ENCODE measurements at regions not wholly inside any gene's neighbourhood (a gene's known extent, or its start where the extent isn't known, plus 50 kb on each side); places are given as distances from the start of the nearest gene placed in this dataset.
A peak's percentile ranks its signal among the peaks of the same experiment; 100 is the strongest.

DNA sequence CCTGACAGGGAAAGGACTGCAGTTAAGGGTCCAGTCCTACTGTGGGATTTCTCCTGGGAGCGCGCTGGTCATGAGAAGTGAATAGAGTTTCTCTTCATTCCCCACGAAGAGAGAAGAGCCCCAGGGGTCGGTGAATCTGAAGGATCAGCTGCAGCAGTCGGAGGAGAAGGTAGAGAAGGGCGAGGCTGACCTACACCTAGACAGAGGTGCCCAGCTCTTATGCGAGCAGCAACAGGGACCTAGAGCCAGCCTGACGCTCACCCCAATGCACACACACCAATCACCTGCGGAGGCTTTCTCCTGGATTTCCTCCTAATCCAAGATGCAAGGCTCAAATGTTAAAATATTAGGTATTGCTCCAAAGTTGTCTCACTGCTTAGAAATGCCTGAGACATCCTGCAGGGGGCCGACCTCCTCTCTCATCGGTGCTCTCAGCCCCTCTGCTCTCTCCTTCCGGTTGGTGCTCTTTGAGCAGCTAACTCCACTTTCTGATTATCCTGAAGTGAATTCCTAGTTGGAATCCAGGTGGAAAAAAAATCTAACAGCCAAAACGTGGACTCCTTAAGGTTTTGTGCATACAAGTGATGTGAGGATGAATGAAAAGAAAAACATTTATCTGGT is 176.4 kb downstream of the AHR start:
- DNase-seq, result peak in 1 of 10 donors; percentile 38
- intact Hi-C loops (cut with DNase I), result no loop called here

DNA sequence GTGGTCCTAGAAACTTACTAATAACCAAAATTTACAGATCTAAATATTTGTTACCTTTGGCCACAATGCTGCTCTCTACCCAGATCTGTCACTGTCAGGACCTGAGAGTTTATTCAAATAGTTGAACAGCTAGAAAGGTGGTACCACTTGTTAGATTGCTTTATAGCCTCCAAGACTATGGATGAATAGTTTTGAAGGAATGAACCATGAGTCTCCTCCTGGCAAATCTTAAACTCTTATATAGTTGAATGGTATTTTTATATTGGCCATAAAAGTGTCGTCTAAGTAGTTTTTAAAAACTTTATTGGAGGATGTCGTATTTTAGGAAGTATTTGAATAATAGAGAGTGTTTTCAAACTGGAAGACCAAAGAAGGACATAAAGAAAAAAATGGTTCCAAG is 178.7 kb downstream of the AHR start:
- no peak for DNase-seq

DNA sequence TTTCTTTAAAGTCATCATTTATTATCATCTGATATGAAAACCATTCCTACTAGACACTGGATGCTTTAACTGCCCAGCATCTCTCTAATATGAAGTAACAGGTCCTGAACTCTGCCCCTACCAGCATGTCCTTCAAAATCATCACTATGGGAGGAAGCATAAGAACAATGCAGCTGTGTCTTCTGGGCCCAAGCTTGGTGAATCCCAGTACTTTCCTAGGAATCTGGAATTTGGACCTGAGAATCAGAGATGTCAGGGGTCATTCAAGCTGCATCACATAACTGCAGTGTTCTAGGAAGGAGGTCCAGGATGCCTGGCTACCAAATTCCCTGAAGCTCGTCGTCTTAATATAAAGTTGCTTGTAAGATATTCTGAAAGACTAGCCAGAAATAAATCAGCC is 182.7 kb downstream of the AHR start:
- intact Hi-C loops (cut with DNase I), result no loop called here
- DNase-seq, result no peak

More for the DNA sequence above, 178.7 kb downstream of the AHR start:
- intact Hi-C loops (cut with DNase I), result no loop called here

DNA sequence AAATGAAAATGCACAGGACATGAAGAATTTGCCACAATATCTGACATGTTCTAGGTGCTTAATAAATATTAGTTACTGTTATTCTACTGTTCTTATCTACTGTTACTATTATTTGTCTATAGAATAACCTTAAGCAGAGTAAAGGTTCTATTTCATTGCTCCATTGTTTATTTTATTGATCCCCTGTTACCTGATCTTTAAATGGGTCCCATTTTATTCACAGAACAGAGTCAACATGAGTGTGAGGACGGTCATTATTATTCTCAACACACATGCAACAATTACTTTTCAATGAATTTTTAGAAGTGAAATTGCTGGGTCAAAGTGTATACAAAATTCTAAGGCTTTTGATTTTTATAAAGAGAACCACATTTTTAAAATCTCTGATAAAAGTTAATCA is 186.9 kb downstream of the AHR start:
- no peak for DNase-seq
- intact Hi-C loops (cut with DNase I), result no loop called here

DNA sequence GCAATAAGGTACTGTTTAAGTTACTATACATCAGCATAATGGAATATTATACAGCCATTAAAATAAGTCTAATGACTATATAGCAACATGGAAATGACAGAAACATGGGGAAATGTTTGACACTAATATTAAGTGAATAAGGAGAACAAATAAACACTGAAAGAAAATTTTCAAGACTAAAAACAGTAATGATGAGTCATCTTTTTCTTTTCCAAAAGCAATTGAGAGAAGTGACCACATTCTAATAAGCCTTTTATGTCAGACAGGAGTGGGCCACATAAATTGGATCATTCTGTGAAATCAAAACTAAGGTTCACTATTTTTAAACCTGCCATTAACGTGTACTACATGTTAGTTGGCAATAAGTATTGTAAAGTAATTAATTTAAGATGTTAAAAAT is 187.5 kb downstream of the AHR start:
- intact Hi-C loops (cut with DNase I), result no loop called here
- DNase-seq, result no peak

DNA sequence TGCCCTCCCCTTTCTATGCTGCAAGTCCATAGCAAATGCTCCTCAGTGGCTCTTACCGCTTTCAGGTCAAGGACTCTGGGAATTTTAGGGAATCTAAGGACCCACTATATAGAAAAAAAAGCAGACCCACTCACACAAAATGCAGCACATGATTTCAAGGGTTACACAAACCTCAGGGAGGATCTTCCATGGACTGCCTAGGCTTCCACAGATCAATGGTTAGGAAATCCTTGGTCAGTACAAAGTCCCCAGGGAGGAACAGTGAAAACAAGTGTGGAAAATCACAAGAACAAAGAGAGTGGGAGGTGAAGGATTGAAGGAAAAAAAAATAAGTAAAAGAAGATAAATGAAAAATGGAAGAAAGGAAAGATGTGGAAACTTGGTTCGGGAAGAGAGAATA is 188.4 kb downstream of the AHR start:
- intact Hi-C loops (cut with DNase I), result no loop called here
- DNase-seq, result no peak

DNA sequence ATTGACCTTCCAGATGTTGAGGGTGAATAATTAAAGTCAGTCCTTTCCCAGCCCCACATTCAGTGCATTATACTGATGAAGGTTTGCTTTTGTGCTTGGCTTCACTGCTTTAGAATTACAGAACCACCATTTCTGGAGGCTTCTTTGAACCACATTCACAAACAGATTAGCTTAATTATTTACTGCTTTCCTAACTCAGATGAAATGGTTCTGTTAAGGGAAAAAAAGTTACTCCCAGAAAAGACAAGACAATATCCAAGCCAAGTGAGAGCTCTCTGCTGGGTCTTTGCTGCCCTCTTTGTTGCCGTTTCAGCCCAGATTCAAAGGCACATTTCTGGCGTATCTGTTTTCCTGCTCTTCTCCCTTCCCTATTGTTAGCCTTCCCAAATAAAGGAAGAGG is 188.9 kb downstream of the AHR start:
- intact Hi-C loops (cut with DNase I), result no loop called here
- DNase-seq, result no peak

DNA sequence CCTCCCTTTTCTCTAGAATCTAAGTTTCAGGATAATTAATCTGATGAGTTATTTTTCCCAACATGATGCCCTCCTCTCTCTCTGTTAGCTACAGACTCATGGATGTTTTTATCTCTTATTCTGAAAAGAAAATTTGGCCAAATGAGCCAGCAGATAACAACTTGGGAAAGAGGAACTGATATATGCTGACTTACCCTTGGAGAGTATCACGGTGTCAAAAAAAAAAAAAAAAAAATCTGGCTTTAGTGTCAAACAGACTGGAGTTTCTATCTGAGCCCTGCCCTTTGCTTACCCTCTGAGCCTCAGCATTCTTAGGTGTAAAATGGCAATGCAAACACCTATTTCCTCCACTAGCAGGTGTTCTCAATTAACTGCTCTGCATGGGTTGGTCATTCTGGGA is 190.4 kb downstream of the AHR start:
- intact Hi-C loops (cut with DNase I), result no loop called here
- DNase-seq, result no peak

DNA sequence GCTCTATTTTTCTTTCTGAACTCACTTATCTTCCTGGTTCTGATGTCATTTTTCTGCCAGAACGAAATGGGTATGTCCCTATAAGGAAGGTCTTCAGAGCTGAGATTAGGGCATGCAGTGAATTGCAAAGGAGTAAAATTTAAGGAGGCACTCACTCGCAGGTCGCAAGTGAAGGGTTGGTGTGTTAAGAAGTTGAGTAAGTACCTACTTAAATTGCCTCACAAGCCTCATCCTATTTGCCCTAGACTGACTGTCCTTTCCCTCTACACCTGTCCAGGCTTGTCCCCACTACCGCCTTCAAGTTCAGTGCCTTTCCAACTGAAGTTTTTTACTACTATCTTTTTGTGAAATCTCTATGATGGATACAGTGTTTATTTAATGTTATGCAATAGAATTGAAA is 191.5 kb downstream of the AHR start:
- intact Hi-C loops (cut with DNase I), result no loop called here
- DNase-seq, result no peak

DNA sequence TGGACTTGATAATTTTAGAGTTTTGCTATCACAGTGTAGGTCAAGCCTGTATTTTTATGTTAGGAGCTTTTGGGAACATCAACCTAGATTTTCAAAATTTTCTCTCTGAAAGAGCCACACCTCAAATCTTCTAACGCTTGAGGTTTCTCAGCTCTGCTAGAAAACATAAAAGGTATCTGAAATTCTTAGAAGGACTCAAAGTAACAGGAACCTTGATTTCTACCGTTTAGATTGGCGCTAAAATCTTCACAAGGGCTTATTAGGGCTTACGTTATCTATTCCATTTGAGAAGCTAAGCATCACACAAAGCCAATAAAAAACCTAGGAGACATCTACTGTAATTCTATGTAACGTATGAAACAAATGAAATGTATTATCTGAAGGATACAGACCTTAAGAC is 192.4 kb downstream of the AHR start:
- DNase-seq, result no peak
- intact Hi-C loops (cut with DNase I), result no loop called here

DNA sequence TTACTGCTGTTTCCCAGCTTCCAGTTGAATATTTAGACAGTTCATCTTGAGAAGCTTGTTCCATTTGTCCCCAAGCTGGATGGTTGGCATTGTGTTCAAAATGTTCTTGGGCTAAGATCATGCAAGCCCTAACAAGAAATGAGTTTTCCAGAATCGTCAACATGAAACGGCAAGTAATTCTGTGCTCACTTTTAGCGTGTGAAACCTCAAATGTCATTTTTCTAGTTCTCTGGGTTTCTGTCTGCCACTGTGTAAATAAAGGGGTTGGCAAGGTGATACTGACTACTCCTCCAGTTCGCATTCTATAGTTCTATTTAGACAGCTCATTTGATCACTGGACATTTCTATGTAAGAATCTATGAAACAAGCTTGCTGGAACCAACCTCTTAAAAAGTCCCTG is 194.0 kb downstream of the AHR start:
- intact Hi-C loops (cut with DNase I), result no loop called here
- DNase-seq, result no peak

DNA sequence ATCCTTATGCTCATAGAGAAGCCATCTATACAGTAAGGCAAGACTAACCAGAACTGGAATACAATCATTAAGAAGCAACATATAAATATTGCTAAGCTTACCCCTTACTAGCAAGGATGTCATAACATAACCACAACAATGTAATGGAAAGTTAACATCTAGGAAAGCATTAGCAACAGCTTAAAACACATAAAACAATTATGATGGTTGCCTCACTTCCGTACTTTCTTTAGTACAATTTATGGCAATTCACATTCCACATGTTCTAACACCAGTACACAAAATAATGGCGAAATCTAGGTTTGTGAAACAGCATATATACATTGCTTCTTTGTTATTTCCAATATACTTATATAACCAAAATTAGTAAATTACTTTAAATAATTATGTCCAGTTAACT is 195.0 kb downstream of the AHR start:
- intact Hi-C loops (cut with DNase I), result no loop called here
- no peak for DNase-seq

DNA sequence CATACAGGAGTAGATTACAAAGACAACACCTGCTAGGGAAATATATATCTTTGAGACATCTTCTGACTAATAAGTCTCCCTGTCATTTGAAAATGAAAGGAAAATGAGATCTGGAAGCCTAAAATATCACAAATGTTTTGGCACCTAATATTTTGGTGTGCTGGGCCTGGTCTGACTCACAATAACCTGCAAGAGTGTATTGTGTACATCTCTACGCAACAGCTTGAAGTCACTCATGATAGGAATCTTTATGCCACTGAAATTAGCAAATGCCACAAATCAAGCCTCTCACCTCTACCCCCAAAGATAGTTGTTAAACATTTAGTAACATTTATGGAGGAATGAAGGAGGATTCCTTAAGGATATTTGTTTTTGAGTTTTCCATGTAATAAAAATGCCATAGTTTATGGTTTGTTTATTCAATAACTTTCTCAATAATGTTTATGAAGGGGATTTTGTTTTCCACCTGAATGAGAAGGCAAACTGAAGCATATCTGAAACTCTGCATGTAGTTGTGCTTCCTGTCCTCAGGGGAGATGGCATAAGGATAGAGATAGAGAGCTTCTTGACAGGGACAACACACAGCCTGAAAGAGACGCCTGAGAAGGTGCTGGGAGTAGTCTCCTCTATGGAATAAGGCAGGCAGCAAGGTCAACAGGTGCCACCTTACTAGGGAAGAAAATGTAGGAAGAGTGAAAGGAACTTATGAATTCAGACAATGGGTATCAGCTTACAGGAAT is 197.4 kb downstream of the AHR start:
- DNase-seq, result no peak
- intact Hi-C loops (cut with DNase I), result no loop called here

DNA sequence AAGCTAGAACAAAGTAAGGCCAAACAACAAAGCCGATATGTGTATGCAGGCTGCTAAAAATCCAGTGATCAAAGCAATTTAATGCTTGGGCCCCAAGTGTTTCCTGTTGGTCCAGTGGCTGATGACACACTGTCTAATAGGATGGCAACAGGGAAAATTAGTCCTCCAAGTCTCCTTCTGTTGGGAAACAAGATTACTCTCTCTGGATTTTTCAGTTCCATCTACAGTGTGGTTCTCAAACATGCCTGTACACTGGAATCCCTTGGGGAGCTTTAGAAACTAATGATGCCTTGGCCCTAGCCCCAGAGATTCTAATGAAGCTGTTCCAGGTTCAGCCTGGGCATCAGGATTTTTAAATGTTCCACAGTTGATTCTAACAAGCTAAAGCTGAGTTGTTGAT is 198.7 kb downstream of the AHR start:
- intact Hi-C loops (cut with DNase I), result no loop called here
- DNase-seq, result no peak

DNA sequence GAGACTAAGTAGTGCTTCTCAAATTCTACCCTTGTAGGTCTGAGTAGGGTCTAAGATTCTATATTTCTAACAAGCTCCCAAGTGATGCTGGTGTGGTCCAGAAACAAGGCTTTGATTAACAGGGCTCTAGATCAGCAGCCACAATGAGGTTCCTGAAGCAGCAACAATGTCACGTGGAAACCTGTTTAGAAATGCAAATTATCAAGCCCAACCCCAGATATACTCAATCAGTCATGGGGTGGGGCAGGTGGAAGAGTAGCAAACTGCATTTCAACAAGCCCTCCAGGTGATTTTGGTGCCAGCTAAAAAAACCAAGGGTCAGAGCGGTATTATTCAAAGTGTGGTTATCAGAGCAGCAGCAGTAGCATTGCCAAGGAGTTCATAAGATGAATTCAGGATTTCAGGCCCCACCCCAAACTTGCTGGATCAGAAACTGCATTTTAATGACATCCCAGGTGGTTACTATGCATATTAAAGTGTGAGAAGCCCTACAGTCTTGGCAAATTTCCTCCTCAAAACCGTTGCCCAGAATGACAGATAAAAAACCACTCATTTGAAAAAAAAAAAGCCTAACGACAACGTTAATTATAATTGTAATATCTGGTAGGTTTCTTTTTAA is 199.2 kb downstream of the AHR start:
- intact Hi-C loops (cut with DNase I), result no loop called here
- DNase-seq, result no peak

DNA sequence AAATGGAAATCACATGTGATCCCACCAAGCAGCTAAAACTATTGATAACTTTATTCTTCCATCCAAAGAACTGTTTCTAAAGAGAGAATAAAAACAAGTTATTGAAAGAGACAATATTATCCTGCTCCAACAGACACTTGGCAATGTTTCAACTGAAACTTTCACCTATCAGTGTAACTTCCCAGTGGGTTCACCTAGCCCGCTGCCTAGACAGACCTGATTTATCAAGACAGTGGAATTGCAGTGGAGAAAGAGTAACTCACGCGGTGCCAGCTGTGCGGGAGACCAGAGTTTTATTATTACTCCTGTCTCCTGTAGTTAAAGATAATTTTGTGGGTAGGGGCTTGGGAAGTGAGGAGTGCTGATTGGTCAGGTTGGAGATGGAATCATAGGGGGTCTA is 199.8 kb downstream of the AHR start:
- intact Hi-C loops (cut with DNase I), result no loop called here
- no peak for DNase-seq

DNA sequence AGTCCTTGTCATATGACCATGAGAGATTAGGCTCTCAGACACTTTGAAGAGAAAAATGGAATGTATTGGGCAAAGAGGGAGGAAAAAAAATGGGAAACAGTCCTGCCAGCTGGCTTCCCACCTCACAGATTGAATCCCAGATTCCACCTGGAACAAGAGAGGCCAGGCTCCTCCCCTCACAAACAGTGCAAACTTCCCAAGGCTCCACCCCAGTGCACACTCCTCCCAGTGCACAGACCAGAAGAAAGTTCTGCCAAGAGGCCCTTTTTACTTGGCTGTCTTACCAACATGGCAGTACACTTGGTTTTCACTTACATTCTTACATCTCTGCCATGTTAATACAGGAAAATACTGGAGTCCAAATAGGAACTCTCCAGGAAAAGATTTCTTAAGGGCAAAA is 202.3 kb downstream of the AHR start:
- peak in 1 of 10 donors; percentile 54 for DNase-seq
- intact Hi-C loops (cut with DNase I), result no loop called here

DNA sequence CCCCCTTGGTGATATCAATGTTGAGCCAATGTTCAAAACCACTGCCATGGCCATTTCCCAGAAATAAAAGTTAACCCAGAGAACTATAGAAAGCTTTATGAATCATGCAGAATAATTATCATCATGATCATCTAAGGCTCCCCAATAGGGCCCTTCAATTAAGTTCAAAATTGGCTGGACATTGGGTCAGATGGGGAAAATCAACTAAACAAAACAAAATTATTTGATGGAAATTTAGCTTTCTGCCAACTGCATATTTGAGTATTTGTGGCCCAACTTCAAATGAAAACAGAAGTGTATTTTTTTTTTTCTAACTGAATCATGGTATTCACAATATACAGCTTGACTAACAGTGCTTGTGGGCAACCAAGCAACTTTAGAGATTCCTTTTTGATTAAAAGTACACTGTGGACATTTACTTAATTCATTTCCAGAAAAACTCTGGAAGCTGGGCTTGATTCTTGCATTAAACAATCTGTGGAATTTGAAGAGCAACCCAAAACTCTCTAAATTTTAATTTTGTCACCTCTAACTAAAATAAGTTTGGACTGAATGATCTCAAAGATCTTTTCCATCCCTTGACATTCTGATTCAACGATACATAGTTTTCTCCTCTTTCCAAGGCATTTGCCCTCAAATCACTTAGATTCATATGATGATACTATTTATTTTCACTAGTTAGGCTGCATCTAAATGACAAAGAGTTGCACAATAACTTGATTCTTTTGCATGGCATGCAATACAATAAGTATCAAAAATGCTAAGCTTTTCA is 203.2 kb downstream of the AHR start:
- intact Hi-C loops (cut with DNase I), result no loop called here
- DNase-seq, result no peak

DNA sequence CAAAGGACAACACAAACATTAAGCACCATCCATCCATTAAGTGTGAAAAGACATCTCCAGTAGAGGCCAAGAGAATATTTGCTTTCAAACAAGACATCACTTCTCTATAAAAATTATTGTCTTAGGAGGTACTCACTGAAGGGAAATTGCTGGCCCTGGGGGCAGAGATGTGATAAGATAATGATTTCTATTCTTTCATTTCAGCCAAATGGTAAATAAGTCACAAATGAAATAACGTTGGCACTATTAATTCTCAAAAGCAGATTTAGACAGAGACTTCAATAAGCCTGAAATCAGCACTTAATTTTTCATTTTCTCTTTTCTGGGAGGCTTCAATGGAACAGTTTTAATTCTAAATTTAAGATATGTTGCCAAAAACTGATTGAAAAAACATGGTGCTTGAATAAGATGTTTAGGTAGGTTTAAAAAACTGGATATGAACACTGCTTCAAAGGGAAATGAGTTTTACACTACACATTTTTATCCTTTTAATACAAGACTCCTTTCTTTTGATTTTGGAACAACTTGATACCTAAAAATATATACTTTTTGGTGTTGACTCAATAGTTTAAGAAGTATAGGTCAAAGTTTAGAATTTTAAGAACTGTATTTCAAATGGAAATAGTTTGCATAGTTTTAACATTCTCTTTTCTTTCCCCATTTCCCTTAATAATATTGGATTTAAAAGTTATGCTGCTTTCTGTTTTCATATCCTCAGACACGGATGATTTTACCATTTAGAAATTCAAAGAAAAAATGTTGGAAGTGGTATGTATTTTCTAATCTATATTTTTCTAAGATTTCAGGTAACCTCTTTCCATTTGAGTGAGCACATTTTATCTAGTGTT is 204.0 kb downstream of the AHR start:
- intact Hi-C loops (cut with DNase I), result no loop called here
- DNase-seq, result no peak

DNA sequence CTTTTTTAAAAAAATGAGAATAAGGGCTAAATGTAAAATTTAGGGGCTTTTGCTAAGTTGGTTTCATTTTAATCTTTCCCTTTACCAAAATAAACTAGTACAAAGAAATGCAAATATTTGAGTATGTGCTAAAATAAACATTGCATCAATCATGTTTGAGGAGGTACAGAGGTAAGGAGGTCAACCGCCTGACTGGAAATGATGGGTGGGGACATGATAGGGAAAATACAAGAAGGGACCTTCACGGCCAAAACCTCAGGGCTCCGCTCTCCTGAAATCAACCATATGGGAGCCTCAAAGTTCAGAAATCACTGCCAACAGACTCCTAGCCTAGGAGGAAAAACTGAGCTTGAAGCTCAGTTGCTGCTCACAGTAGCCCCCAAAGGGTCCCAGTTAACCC is 207.6 kb downstream of the AHR start:
- no peak for DNase-seq
- intact Hi-C loops (cut with DNase I), result no loop called here

DNA sequence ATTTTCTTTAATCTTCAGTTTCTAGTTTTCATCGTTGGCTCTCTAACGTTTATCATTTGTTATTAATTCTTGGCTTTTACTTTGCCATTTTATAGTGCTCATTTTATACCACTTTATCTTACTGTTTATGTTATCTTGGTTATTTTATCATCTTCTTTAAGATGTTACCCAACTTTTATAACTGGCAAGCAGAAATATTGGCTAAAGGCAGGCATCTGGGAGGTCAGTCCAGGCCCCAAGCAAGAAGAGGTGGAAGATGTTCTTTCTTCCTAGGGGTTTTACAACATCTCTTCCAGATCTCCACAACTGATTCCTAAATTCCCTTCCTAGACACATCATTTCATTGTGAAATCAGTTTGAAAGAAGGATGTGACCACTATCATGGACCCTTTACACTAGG is 208.1 kb downstream of the AHR start:
- intact Hi-C loops (cut with DNase I), result no loop called here
- DNase-seq, result no peak

Data from posterior cingulate gyrus (tissue), 11 donors.